Endodermal cell (in vitro differentiated cells): ENCODE measurements at regions not wholly inside any gene's neighbourhood (a gene's known extent, or its start where the extent isn't known, plus 50 kb on each side); places are given as distances from the start of the nearest gene placed in this dataset.

Experiments used
- DNase-seq: peaks from one replicate; pipeline ENCODE4 v3.0.0-alpha.2; 2017
- H3K27ac ChIP-seq: 2 replicates; pipeline ENCODE4 v1.5.1; 2013; ENCODE audit warnings: mild to moderate bottlenecking, low read depth, low read length, moderate library complexity
- H3K27me3 ChIP-seq: 2 replicates; pipeline ENCODE4 v1.6.1; 2013; ENCODE audit warnings: mild to moderate bottlenecking, low read length, moderate library complexity; ENCODE audit not compliant: insufficient read depth, control insufficient read depth, poor library complexity, severe bottlenecking
- H3K36me3 ChIP-seq: 2 replicates; pipeline ENCODE4 v1.7.0; 2013; ENCODE audit warnings: mild to moderate bottlenecking, low read length, moderate library complexity; ENCODE audit not compliant: control insufficient read depth, insufficient read depth
- H3K4me1 ChIP-seq: one replicate; pipeline ENCODE4 v1.7.0; 2013; ENCODE audit warnings: low read length; ENCODE audit not compliant: control insufficient read depth, insufficient read depth
- H3K4me3 ChIP-seq: 2 replicates; pipeline ENCODE4 v1.5.1; 2013; ENCODE audit warnings: mild to moderate bottlenecking, low read length, moderate library complexity
- H3K9ac ChIP-seq: 2 replicates; pipeline ENCODE4 v1.6.1; 2013; ENCODE audit warnings: mild to moderate bottlenecking, low read length, moderate library complexity; ENCODE audit not compliant: poor library complexity, severe bottlenecking; ENCODE audit errors: extremely low read depth
- H3K9me3 ChIP-seq: 2 replicates; pipeline ENCODE4 v1.6.1; 2013; ENCODE audit warnings: mild to moderate bottlenecking, low read length, moderate library complexity; ENCODE audit not compliant: control insufficient read depth
- H3K27ac Mint-ChIP-seq: 2 replicates; pipeline ENCODE4 v1.8.0; 2020; ENCODE audit warnings: mixed read lengths
- H3K27me3 Mint-ChIP-seq: 2 replicates; pipeline ENCODE4 v1.8.0; 2021; ENCODE audit warnings: mild to moderate bottlenecking, mixed read lengths; ENCODE audit not compliant: insufficient read depth
- H3K36me3 Mint-ChIP-seq: 2 replicates; pipeline ENCODE4 v1.8.0; 2020; ENCODE audit warnings: low read depth, mixed read lengths
- H3K4me1 Mint-ChIP-seq: 2 replicates; pipeline ENCODE4 v1.8.0; 2020; ENCODE audit warnings: mixed read lengths
- H3K4me3 Mint-ChIP-seq: 2 replicates; pipeline ENCODE4 v1.8.0; 2020; ENCODE audit warnings: mild to moderate bottlenecking, moderate library complexity, mixed read lengths
- H3K9me3 Mint-ChIP-seq: 2 replicates; pipeline ENCODE4 v1.8.0; 2020; ENCODE audit warnings: mild to moderate bottlenecking, mixed read lengths
- WGBS, 2 experiments: methylation state at CpG; one replicate each; pipeline versions ENCODE4 v1.1.5 to v1.1.7; 2013; ENCODE audit warnings: missing lambda C conversion rate in 2 of 2, mixed read lengths in 1 of 2; ENCODE audit not compliant: insufficient coverage in 1 of 2, insufficient read length in 1 of 2; 5-methylcytosine and 5-hydroxymethylcytosine counted together
- TF ChIP-seq, protein P1 (sequence below): fragments of 200-600 bp; sonication (generic); conservative IDR thresholded peaks from 2 replicates; pipeline ENCODE4 v1.5.0; 2021; ENCODE audit warnings: antibody characterized with exemption, mild to moderate bottlenecking

DNA sequence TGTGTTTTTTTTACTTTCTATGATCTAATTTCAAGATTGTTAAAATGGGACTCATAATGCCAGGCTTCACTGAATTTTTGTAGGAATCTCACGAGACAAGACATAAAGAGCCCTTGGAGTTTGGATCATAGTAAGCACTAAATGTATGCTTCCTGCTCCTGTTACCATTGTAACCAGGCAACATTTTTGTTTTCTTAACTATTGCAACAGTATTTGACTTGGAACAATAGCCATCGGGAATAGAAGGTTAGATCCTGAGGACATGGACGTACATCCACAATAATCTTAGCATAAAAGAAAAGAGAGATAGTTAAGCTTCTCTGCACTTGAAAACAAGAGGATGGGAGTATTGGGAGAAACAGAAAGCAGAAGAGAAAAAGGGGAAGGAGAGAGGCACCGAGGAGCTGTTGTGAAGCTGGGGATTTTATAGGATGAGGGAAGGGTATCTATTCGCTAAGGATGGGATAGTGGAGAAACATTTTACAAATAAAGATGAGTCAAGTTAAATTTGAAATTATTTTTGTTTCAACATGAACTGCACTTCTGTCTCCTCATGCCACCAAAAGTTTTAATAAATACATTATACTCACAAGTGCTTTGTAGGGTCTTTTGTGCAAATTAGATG, 131.4 kb downstream of the TMCO5A start:
- H3K9ac ChIP-seq = no peak overlapping the region
- Mint-ChIP-seq H3K9me3 (no peaks in the 10 kb centered on the region), H3K4me1 (peaks cover 33% of the 10 kb centered on the region), H3K36me3 (no peaks in the 10 kb centered on the region), H3K27ac (no peak overlapping the region), H3K4me3 (no peak overlapping the region), H3K27me3 (peaks cover 11% of the 10 kb centered on the region)
- TF ChIP-seq, protein P1, sequence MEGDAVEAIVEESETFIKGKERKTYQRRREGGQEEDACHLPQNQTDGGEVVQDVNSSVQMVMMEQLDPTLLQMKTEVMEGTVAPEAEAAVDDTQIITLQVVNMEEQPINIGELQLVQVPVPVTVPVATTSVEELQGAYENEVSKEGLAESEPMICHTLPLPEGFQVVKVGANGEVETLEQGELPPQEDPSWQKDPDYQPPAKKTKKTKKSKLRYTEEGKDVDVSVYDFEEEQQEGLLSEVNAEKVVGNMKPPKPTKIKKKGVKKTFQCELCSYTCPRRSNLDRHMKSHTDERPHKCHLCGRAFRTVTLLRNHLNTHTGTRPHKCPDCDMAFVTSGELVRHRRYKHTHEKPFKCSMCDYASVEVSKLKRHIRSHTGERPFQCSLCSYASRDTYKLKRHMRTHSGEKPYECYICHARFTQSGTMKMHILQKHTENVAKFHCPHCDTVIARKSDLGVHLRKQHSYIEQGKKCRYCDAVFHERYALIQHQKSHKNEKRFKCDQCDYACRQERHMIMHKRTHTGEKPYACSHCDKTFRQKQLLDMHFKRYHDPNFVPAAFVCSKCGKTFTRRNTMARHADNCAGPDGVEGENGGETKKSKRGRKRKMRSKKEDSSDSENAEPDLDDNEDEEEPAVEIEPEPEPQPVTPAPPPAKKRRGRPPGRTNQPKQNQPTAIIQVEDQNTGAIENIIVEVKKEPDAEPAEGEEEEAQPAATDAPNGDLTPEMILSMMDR = no peak
- no peaks in the 10 kb centered on the region for H3K9me3 ChIP-seq
- H3K36me3 ChIP-seq = no peaks in the 10 kb centered on the region
- H3K4me3 ChIP-seq = no peak overlapping the region
- no peak overlapping the region for H3K27ac ChIP-seq
- 88 to 93% methylated on average over 3 to 5 of the region's 5 CpGs for WGBS, 2 experiments
- H3K27me3 ChIP-seq = no peaks in the 10 kb centered on the region
- no peak for DNase-seq
- H3K4me1 ChIP-seq = peaks cover 9% of the 10 kb centered on the region

DNA sequence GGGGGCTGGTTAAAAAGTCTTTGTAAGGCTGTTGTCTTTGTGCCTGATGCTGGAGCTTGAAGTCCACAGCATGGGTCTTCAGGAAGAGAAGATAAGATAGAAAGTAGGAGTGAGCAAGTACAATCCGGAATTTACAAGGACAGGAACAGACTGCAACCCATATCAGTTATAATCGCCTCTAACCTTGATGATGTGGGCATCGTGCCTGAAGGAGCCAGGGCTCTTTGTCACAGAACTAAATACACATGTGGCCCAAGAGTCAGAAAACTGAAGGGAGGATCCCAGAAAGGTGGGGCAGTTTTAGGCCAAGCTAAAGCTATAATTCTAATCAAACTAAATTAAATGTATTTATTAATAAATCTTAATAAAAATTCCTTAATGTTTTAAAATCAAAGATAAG, 132.2 kb downstream of the TMCO5A start:
- no peak overlapping the region for H3K27ac ChIP-seq
- no peak overlapping the region for H3K27ac Mint-ChIP-seq
- no peaks in the 10 kb centered on the region for H3K9me3 Mint-ChIP-seq
- H3K27me3 ChIP-seq = no peaks in the 10 kb centered on the region
- DNase-seq = no peak
- no peaks in the 10 kb centered on the region for H3K36me3 Mint-ChIP-seq
- H3K4me1 Mint-ChIP-seq = peaks cover 38% of the 10 kb centered on the region
- H3K4me1 ChIP-seq = peaks cover 9% of the 10 kb centered on the region
- TF ChIP-seq, protein P1 = no peak
- H3K4me3 ChIP-seq = no peak overlapping the region
- no peaks in the 10 kb centered on the region for H3K9me3 ChIP-seq
- no peaks in the 10 kb centered on the region for H3K36me3 ChIP-seq
- H3K27me3 Mint-ChIP-seq = peaks cover 19% of the 10 kb centered on the region
- 76 to 85% methylated on average over 2 to 3 of the region's 3 CpGs for WGBS, 2 experiments
- no peak overlapping the region for H3K4me3 Mint-ChIP-seq
- H3K9ac ChIP-seq = no peak overlapping the region

DNA sequence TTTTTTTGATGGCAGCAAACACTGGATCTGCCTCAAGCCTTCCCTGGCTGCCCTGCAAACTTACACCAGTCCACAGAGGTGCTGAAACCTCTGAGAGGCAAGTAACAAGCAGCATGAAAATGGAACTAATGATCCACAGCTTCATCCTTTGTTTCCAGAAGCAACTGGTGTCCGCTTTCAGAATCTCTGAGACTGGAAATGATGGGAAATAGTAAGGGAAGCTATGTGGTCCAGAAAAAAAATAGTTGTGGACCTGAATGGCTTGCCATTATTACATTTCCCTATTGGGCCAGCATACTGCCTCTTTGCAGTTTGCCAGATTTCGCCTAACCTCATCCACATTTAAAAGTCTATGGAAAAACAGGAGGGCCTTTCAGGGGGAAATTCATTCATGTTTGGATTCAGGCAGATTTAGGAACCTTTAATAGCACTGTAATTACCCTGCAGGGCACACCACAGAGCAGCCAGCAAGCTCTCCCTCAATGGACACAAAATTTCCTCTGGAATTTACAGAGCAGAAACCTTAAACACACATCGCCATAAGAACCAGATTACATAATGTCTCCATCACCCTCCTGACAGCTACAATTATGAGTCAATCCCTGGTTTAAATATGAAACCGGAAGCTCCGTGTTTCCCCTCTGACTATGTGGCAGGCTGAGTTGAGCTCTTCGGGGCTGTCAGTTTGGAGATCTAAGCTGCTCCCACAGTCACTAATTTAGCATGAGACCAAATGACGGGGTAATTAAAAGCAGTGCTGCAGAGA, 134.4 kb downstream of the TMCO5A start:
- Mint-ChIP-seq H3K27me3 (peaks cover 26% of the 10 kb centered on the region), H3K4me1 (peaks cover 52% of the 10 kb centered on the region), H3K36me3 (no peaks in the 10 kb centered on the region), H3K9me3 (no peaks in the 10 kb centered on the region), H3K27ac (no peak overlapping the region), H3K4me3 (no peak overlapping the region)
- Histone ChIP-seq H3K36me3 (no peaks in the 10 kb centered on the region), H3K4me3 (no peak overlapping the region), H3K27me3 (no peaks in the 10 kb centered on the region), H3K9ac (no peak overlapping the region), H3K4me1 (peaks cover 16% of the 10 kb centered on the region), H3K9me3 (no peaks in the 10 kb centered on the region), H3K27ac (peak overlapping the region; percentile 92)
- 66 to 74% methylated on average over 4 to 7 of the region's 7 CpGs for WGBS, 2 experiments
- TF ChIP-seq, protein P1 = no peak
- no peak for DNase-seq
